SK-N-SH (cell line): ENCODE measurements at regions not wholly inside any gene's neighbourhood (a gene's known extent, or its start where the extent isn't known, plus 50 kb on each side); places are given as distances from the start of the nearest gene placed in this dataset.

ENCODE experiments used
- CTCF ChIA-PET: fragments of 300-600, 350-600 bp; formaldehyde crosslinking; extraction: SDS; loops from one replicate; lab custom pipeline; 2021; lab: Yijun Ruan, JAX
- POLR2A ChIA-PET: fragments of 350-600 bp; sonication (Branson Sonifier 250); formaldehyde crosslinking; extraction: SDS; loops from one replicate; lab custom pipeline; 2020; ENCODE audit warnings: antibody characterized with exemption, inconsistent platforms; lab: Yijun Ruan, JAX
- DNase-seq: peaks from one replicate; pipeline ENCODE4 v3.0.0; 2012
- H2AFZ ChIP-seq: fragments of 200-600 bp; sonication (generic); 2 replicates; pipeline ENCODE4 v1.8.1; 2016; ENCODE audit warnings: antibody characterized with exemption, mild to moderate bottlenecking, low read depth
- H3F3A ChIP-seq: fragments of 200-600 bp; sonication (generic); replicated peaks from 2 replicates; pipeline ENCODE3; 2016; ENCODE audit warnings: antibody characterized with exemption, mild to moderate bottlenecking; ENCODE audit not compliant: insufficient read depth
- H3K27ac ChIP-seq, 2 experiments: fragments of 200-500 bp in 1 of 2; fragments of 200-600 bp in 1 of 2; sonication (Bioruptor generic) in 1 of 2; sonication (generic), shearing (Covaris generic) in 1 of 2; 2 replicates each; pipeline versions ENCODE4 v1.5.1 to v1.6.1; 2014 to 2016; ENCODE audit warnings: low read depth in 2 of 2, inconsistent platforms in 1 of 2, low read length in 1 of 2, mild to moderate bottlenecking in 1 of 2, mixed read lengths in 1 of 2
- H3K27me3 ChIP-seq: fragments of 200-600 bp; sonication (generic), shearing (Covaris generic); 2 replicates; pipeline ENCODE4 v1.6.1; 2016; ENCODE audit warnings: mixed run types; ENCODE audit not compliant: insufficient read depth
- H3K36me3 ChIP-seq, 2 experiments: fragments of 200-500 bp in 1 of 2; fragments of 200-600 bp in 1 of 2; sonication (Bioruptor generic) in 1 of 2; sonication (generic) in 1 of 2; replicated peaks in 1 of 2; 2 replicates each; pipeline versions ENCODE3 to v1.5.1; 2014 to 2016; ENCODE audit warnings: low read length in 1 of 2, mild to moderate bottlenecking in 1 of 2; ENCODE audit not compliant: insufficient read depth in 2 of 2, control insufficient read depth in 1 of 2
- H3K4me1 ChIP-seq, 2 experiments: fragments of 200-500 bp in 1 of 2; fragments of 200-600 bp in 1 of 2; sonication (Bioruptor generic) in 1 of 2; sonication (generic), shearing (Covaris generic) in 1 of 2; 2 replicates each; pipeline versions ENCODE4 v1.5.1 to v1.6.1; 2014 to 2016; ENCODE audit warnings: low read depth in 1 of 2, low read length in 1 of 2, mixed run types in 1 of 2; ENCODE audit not compliant: insufficient read depth in 2 of 2, control insufficient read depth in 1 of 2
- H3K4me2 ChIP-seq: fragments of 200-600 bp; sonication (generic), shearing (Covaris generic); 2 replicates; pipeline ENCODE4 v1.6.1; 2017; ENCODE audit warnings: mixed run types
- H3K4me3 ChIP-seq, 2 experiments: fragments of 200-500 bp in 1 of 2; fragments of 200-600 bp in 1 of 2; sonication (Bioruptor generic) in 1 of 2; sonication (generic), shearing (Covaris generic) in 1 of 2; 2 replicates each; pipeline versions ENCODE4 v1.5.1 to v1.8.1; 2014 to 2016; ENCODE audit warnings: low read depth in 2 of 2, inconsistent platforms in 1 of 2, low read length in 1 of 2, mild to moderate bottlenecking in 1 of 2, mixed read lengths in 1 of 2, moderate library complexity in 1 of 2
- H3K79me2 ChIP-seq: fragments of 200-600 bp; sonication (generic); 2 replicates; pipeline ENCODE4 v1.8.1; 2017; ENCODE audit warnings: mild to moderate bottlenecking; ENCODE audit not compliant: insufficient read depth
- H3K9ac ChIP-seq: fragments of 200-600 bp; sonication (generic); 2 replicates; pipeline ENCODE4 v1.6.1; 2017; ENCODE audit warnings: mixed run types
- H3K9me2 ChIP-seq: fragments of 200-600 bp; sonication (generic); 2 replicates; pipeline ENCODE4 v1.6.1; 2017; ENCODE audit warnings: mixed run types
- H3K9me3 ChIP-seq: fragments of 200-600 bp; sonication (generic); 2 replicates; pipeline ENCODE4 v1.6.1; 2017; ENCODE audit warnings: mixed run types, mild to moderate bottlenecking, moderate library complexity
- H4K20me1 ChIP-seq: fragments of 200-600 bp; sonication (generic); 2 replicates; pipeline ENCODE4 v1.6.1; 2017; ENCODE audit warnings: mild to moderate bottlenecking, mixed run types; ENCODE audit not compliant: insufficient read depth
- CHD2 ChIP-seq: fragments of 150-350 bp; IDR thresholded peaks from 2 replicates; pipeline ENCODE4 v1.6.1; 2018; ENCODE audit warnings: low read length; ENCODE audit not compliant: partially characterized antibody
- CTCF ChIP-seq: fragments of 200-600 bp; sonication (generic); IDR thresholded peaks from 2 replicates; pipeline ENCODE4 v1.6.1; 2017; ENCODE audit warnings: antibody characterized with exemption, mild to moderate bottlenecking, moderate library complexity
- GATA2 ChIP-seq: sonication (generic); formaldehyde crosslinking; IDR thresholded peaks from 2 replicates; pipeline ENCODE4 v1.5.0; 2020; ENCODE audit warnings: mild to moderate bottlenecking, missing genetic modification reagents
- JUND ChIP-seq: IDR thresholded peaks from 2 replicates; pipeline ENCODE4 v1.4.0; 2012
- MXI1 ChIP-seq: IDR thresholded peaks from 2 replicates; pipeline ENCODE4 v1.6.1; 2012; ENCODE audit warnings: mild to moderate bottlenecking, low read depth, low read length, improper control_type of control experiment
- NFIC ChIP-seq: IDR thresholded peaks from 2 replicates; pipeline ENCODE4 v1.4.0; 2012; ENCODE audit warnings: borderline replicate concordance
- RCOR1 ChIP-seq: fragments of 150-350 bp; IDR thresholded peaks from 2 replicates; pipeline ENCODE4 v1.6.1; 2017; ENCODE audit warnings: antibody characterized with exemption, low read length
- SIN3A ChIP-seq: IDR thresholded peaks from 2 replicates; pipeline ENCODE4 v1.6.1; 2012; ENCODE audit warnings: low read depth, mild to moderate bottlenecking, low read length, moderate library complexity, borderline replicate concordance
- SMC3 ChIP-seq: IDR thresholded peaks from 2 replicates; pipeline ENCODE4 v1.6.1; 2012; ENCODE audit warnings: low read depth, low read length, improper control_type of control experiment
- TAF1 ChIP-seq: IDR thresholded peaks from 2 replicates; pipeline ENCODE4 v1.6.1; 2012; ENCODE audit warnings: low read depth, mild to moderate bottlenecking, low read length, moderate library complexity, borderline replicate concordance
- TCF12 ChIP-seq: IDR thresholded peaks from 2 replicates; pipeline ENCODE4 v1.4.0; 2012
- USF1 ChIP-seq: IDR thresholded peaks from 2 replicates; pipeline ENCODE4 v1.4.0; 2012; ENCODE audit warnings: low read depth, borderline replicate concordance
- USF2 ChIP-seq: fragments of 150-350 bp; IDR thresholded peaks from 2 replicates; pipeline ENCODE4 v1.6.1; 2017; ENCODE audit warnings: antibody characterized with exemption, low read length, low read depth, borderline replicate concordance
- YY1 ChIP-seq: IDR thresholded peaks from 2 replicates; pipeline ENCODE4 v1.4.0; 2012; ENCODE audit warnings: low read depth, mild to moderate bottlenecking
- ZBTB33 ChIP-seq: IDR thresholded peaks from 2 replicates; pipeline ENCODE4 v1.4.0; 2012; ENCODE audit warnings: low read depth, borderline replicate concordance
- WGBS: methylation state at CpG from one replicate; pipeline ENCODE4 v1.1.6; 2017; ENCODE audit warnings: low lambda C conversion rate; 5-methylcytosine and 5-hydroxymethylcytosine counted together
- TF ChIP-seq, protein P1 (sequence below): IDR thresholded peaks from 2 replicates; pipeline ENCODE4 v1.4.0; 2012; ENCODE audit warnings: low read depth

GRCh38 chr4:82046796-82047195 is 327.0 kb downstream of the HNRNPD start:
- WGBS: 15% methylated on average over 2 of the region's 2 CpGs
- CTCF ChIA-PET: no interaction called here

More at GRCh38 chr4:82046796-82047195, 327.0 kb downstream of the HNRNPD start:
- H3K79me2 ChIP-seq: no peaks in the 10 kb centered on the region
- TF ChIP-seq ZBTB33: no peak
- no peak for TF ChIP-seq JUND
- TF ChIP-seq SIN3A: no peak
- no peak for TF ChIP-seq YY1
- no peak for TF ChIP-seq SMC3
- no peak for TF ChIP-seq GATA2 (CRISPR knock-in tag)
- TF ChIP-seq, protein P1, sequence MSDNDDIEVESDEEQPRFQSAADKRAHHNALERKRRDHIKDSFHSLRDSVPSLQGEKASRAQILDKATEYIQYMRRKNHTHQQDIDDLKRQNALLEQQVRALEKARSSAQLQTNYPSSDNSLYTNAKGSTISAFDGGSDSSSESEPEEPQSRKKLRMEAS: no peak
- no peak for TF ChIP-seq USF1
- TF ChIP-seq CHD2: no peak
- no peak for TF ChIP-seq MXI1
- TF ChIP-seq NFIC: no peak
- TF ChIP-seq CTCF: no peak
- no peak for TF ChIP-seq USF2
- TF ChIP-seq TAF1: no peak
- TF ChIP-seq TCF12: no peak
- TF ChIP-seq RCOR1: no peak
- TF ChIP-seq, all 33 proteins: peak for 0
- Histone ChIP-seq H2AFZ (no peak overlapping the region), H3K36me3 (no peaks in the 10 kb centered on the region), H3K9me2 (no peaks in the 10 kb centered on the region), H3K27ac (no peak overlapping the region), H3K9ac (no peak overlapping the region), H3F3A (no peaks in the 10 kb centered on the region), H3K27me3 (peaks cover 31% of the 10 kb centered on the region), H3K4me2 (no peak overlapping the region), H4K20me1 (no peaks in the 10 kb centered on the region), H3K9me3 (no peaks in the 10 kb centered on the region), H3K4me1 (no peaks in the 10 kb centered on the region), H3K4me3 (no peak overlapping the region)
- POLR2A ChIA-PET: no interaction called here
- no peak for DNase-seq
